ENCODE measurements at regions not wholly inside any gene's neighbourhood (a gene's known extent, or its start where the extent isn't known, plus 50 kb on each side); places are given as distances from the start of the nearest gene placed in this dataset.

- no peak overlapping the region for H3K9ac ChIP-seq (ENCODE audit: insufficient read depth, low read length)
- no peak overlapping the region for H3K27ac ChIP-seq (ENCODE audit: insufficient read depth, low read length)
- no peak overlapping the region for H3K4me3 ChIP-seq (replicated peaks in 1 of 4; ENCODE audit: control extremely low read depth in 1 of 4, insufficient read depth in 1 of 4, low read depth in 3 of 4, low read length in 4 of 4)
- no peaks in the 10 kb centered on the region for H3K27me3 ChIP-seq (ENCODE audit: control insufficient read depth, insufficient read depth, low read length)
- no peak overlapping the region for H3K4me2 ChIP-seq (ENCODE audit: extremely low read depth, insufficient read depth, low read length)
- H3K36me3 ChIP-seq (ENCODE audit: control insufficient read depth, insufficient read depth, low read length), result no peaks in the 10 kb centered on the region
- no peak overlapping the region for H2AFZ ChIP-seq (ENCODE audit: low read length)
- no peaks in the 10 kb centered on the region for H4K20me1 ChIP-seq (ENCODE audit: control insufficient read depth, extremely low read depth, insufficient read depth, low read length)
- no peaks in the 10 kb centered on the region for H3K9me3 ChIP-seq (ENCODE audit: control insufficient read depth, insufficient read depth, low read depth, low read length)
- no peaks in the 10 kb centered on the region for H3K4me1 ChIP-seq (ENCODE audit: control insufficient read depth, extremely low read depth, insufficient read depth, low read length)
- H3K79me2 ChIP-seq (ENCODE audit: control insufficient read depth, insufficient read depth, low read length), result no peaks in the 10 kb centered on the region
- DNase-seq (ENCODE audit: low read depth in 2 of 2), result no peak
- TF ChIP-seq CTCF (conservative IDR thresholded peaks at IDR 0.05 in 1 of 2, IDR thresholded peaks at IDR 0.05 in 1 of 2; ENCODE audit: low read depth in 1 of 2, low read length in 2 of 2) (no peak), EZH2 (IDR thresholded peaks at IDR 0.05; ENCODE audit: low read length, missing control alignments) (no peak)
Measured at GRCh38 chr2:83115155-83115554, 1343.9 kb downstream of the SUCLG1 start.

GRCh38 chr2:83113953-83114352 is 1345.1 kb downstream of the SUCLG1 start:
- Histone ChIP-seq H3K4me2 (ENCODE audit: extremely low read depth, insufficient read depth, low read length) (no peak overlapping the region), H3K79me2 (ENCODE audit: control insufficient read depth, insufficient read depth, low read length) (no peaks in the 10 kb centered on the region), H3K27me3 (ENCODE audit: control insufficient read depth, insufficient read depth, low read length) (no peaks in the 10 kb centered on the region), H2AFZ (ENCODE audit: low read length) (no peak overlapping the region), H4K20me1 (ENCODE audit: control insufficient read depth, extremely low read depth, insufficient read depth, low read length) (no peaks in the 10 kb centered on the region), H3K27ac (ENCODE audit: insufficient read depth, low read length) (no peak overlapping the region), H3K9me3 (ENCODE audit: control insufficient read depth, insufficient read depth, low read depth, low read length) (no peaks in the 10 kb centered on the region), H3K4me1 (ENCODE audit: control insufficient read depth, extremely low read depth, insufficient read depth, low read length) (no peaks in the 10 kb centered on the region), H3K4me3 (replicated peaks in 1 of 4; ENCODE audit: control extremely low read depth in 1 of 4, insufficient read depth in 1 of 4, low read depth in 3 of 4, low read length in 4 of 4) (no peak overlapping the region), H3K9ac (ENCODE audit: insufficient read depth, low read length) (no peak overlapping the region), H3K36me3 (ENCODE audit: control insufficient read depth, insufficient read depth, low read length) (no peaks in the 10 kb centered on the region)
- no peak for TF ChIP-seq CTCF (conservative IDR thresholded peaks at IDR 0.05 in 1 of 2, IDR thresholded peaks at IDR 0.05 in 1 of 2; ENCODE audit: low read depth in 1 of 2, low read length in 2 of 2)
- no peak for TF ChIP-seq EZH2 (IDR thresholded peaks at IDR 0.05; ENCODE audit: low read length, missing control alignments)
- peak in 1 of 2 donors; percentile 11 for DNase-seq (ENCODE audit: low read depth in 2 of 2)

GRCh38 chr2:83112858-83113257 is 1346.2 kb downstream of the SUCLG1 start:
- H4K20me1 ChIP-seq (ENCODE audit: control insufficient read depth, extremely low read depth, insufficient read depth, low read length), result no peaks in the 10 kb centered on the region
- H3K9me3 ChIP-seq (ENCODE audit: control insufficient read depth, insufficient read depth, low read depth, low read length), result no peaks in the 10 kb centered on the region
- no peaks in the 10 kb centered on the region for H3K27me3 ChIP-seq (ENCODE audit: control insufficient read depth, insufficient read depth, low read length)
- H3K4me2 ChIP-seq (ENCODE audit: extremely low read depth, insufficient read depth, low read length), result no peak overlapping the region
- TF ChIP-seq EZH2 (IDR thresholded peaks at IDR 0.05; ENCODE audit: low read length, missing control alignments) (no peak), CTCF (conservative IDR thresholded peaks at IDR 0.05 in 1 of 2, IDR thresholded peaks at IDR 0.05 in 1 of 2; ENCODE audit: low read depth in 1 of 2, low read length in 2 of 2) (no peak)
- no peak overlapping the region for H3K4me3 ChIP-seq (replicated peaks in 1 of 4; ENCODE audit: control extremely low read depth in 1 of 4, insufficient read depth in 1 of 4, low read depth in 3 of 4, low read length in 4 of 4)
- H3K9ac ChIP-seq (ENCODE audit: insufficient read depth, low read length), result no peak overlapping the region
- H3K79me2 ChIP-seq (ENCODE audit: control insufficient read depth, insufficient read depth, low read length), result no peaks in the 10 kb centered on the region
- no peak overlapping the region for H2AFZ ChIP-seq (ENCODE audit: low read length)
- H3K4me1 ChIP-seq (ENCODE audit: control insufficient read depth, extremely low read depth, insufficient read depth, low read length), result no peaks in the 10 kb centered on the region
- H3K27ac ChIP-seq (ENCODE audit: insufficient read depth, low read length), result no peak overlapping the region
- peak; percentile 1 to 25 for DNase-seq (ENCODE audit: low read depth in 2 of 2)
- H3K36me3 ChIP-seq (ENCODE audit: control insufficient read depth, insufficient read depth, low read length), result no peaks in the 10 kb centered on the region

Measured in fibroblast of lung (primary cell).